ENCODE measurements at regions not wholly inside any gene's neighbourhood (a gene's known extent, or its start where the extent isn't known, plus 50 kb on each side); places are given as distances from the start of the nearest gene placed in this dataset.

- no peak overlapping the region for H3K27ac ChIP-seq (ENCODE audit: poor library complexity, severe bottlenecking)
- DNase-seq (ENCODE audit: low spot score) (no peak), ATAC-seq (ENCODE audit: low read depth) (no peak)
- H3K4me3 ChIP-seq (ENCODE audit: severe bottlenecking) = no peak overlapping the region
- H3K27me3 ChIP-seq (ENCODE audit: insufficient read depth, poor library complexity, severe bottlenecking) = peaks cover 17% of the 10 kb centered on the region
- TF ChIP-seq CTCF (IDR thresholded peaks at IDR 0.05; ENCODE audit: poor library complexity, severe bottlenecking) = no peak
- no peaks in the 10 kb centered on the region for H3K4me1 ChIP-seq (ENCODE audit: insufficient read depth, poor library complexity, severe bottlenecking)
- no peaks in the 10 kb centered on the region for H3K9me3 ChIP-seq (ENCODE audit: severe bottlenecking)
- H3K36me3 ChIP-seq (ENCODE audit: low read depth) = no peaks in the 10 kb centered on the region
These were observed 567.5 kb downstream of the ELAVL2 start for GRCh38 chr9:23258569-23258968.

- Histone ChIP-seq H3K27ac (ENCODE audit: poor library complexity, severe bottlenecking) (no peak overlapping the region), H3K4me3 (ENCODE audit: severe bottlenecking) (no peak overlapping the region), H3K4me1 (ENCODE audit: insufficient read depth, poor library complexity, severe bottlenecking) (no peaks in the 10 kb centered on the region), H3K36me3 (ENCODE audit: low read depth) (no peaks in the 10 kb centered on the region), H3K9me3 (ENCODE audit: severe bottlenecking) (no peaks in the 10 kb centered on the region), H3K27me3 (ENCODE audit: insufficient read depth, poor library complexity, severe bottlenecking) (peaks cover 17% of the 10 kb centered on the region)
- ATAC-seq (ENCODE audit: low read depth) (no peak), DNase-seq (ENCODE audit: low spot score) (no peak)
- no peak for TF ChIP-seq CTCF (IDR thresholded peaks at IDR 0.05; ENCODE audit: poor library complexity, severe bottlenecking)
These were observed 547.5 kb downstream of the ELAVL2 start for GRCh38 chr9:23278561-23278960.

- Histone ChIP-seq H3K4me3 (ENCODE audit: severe bottlenecking) (no peak overlapping the region), H3K27me3 (ENCODE audit: insufficient read depth, poor library complexity, severe bottlenecking) (peaks cover 37% of the 10 kb centered on the region), H3K27ac (ENCODE audit: poor library complexity, severe bottlenecking) (no peak overlapping the region), H3K4me1 (ENCODE audit: insufficient read depth, poor library complexity, severe bottlenecking) (no peaks in the 10 kb centered on the region), H3K36me3 (ENCODE audit: low read depth) (no peaks in the 10 kb centered on the region), H3K9me3 (ENCODE audit: severe bottlenecking) (no peaks in the 10 kb centered on the region)
- ATAC-seq (ENCODE audit: low read depth) = no peak
- TF ChIP-seq CTCF (IDR thresholded peaks at IDR 0.05; ENCODE audit: poor library complexity, severe bottlenecking) = no peak
- no peak for DNase-seq (ENCODE audit: low spot score)
These were observed 538.6 kb downstream of the ELAVL2 start for GRCh38 chr9:23287390-23287789.

- Histone ChIP-seq H3K27me3 (ENCODE audit: insufficient read depth, poor library complexity, severe bottlenecking) (peaks cover 47% of the 10 kb centered on the region), H3K27ac (ENCODE audit: poor library complexity, severe bottlenecking) (no peak overlapping the region), H3K9me3 (ENCODE audit: severe bottlenecking) (no peaks in the 10 kb centered on the region), H3K4me3 (ENCODE audit: severe bottlenecking) (no peak overlapping the region), H3K36me3 (ENCODE audit: low read depth) (no peaks in the 10 kb centered on the region), H3K4me1 (ENCODE audit: insufficient read depth, poor library complexity, severe bottlenecking) (no peaks in the 10 kb centered on the region)
- TF ChIP-seq CTCF (IDR thresholded peaks at IDR 0.05; ENCODE audit: poor library complexity, severe bottlenecking) = no peak
- DNase-seq (ENCODE audit: low spot score) (no peak), ATAC-seq (ENCODE audit: low read depth) (no peak)
These were observed 537.5 kb downstream of the ELAVL2 start for GRCh38 chr9:23288545-23288944.

- ATAC-seq (ENCODE audit: low read depth) (no peak), DNase-seq (ENCODE audit: low spot score) (no peak)
- H3K27me3 ChIP-seq (ENCODE audit: insufficient read depth, poor library complexity, severe bottlenecking) = peaks cover 54% of the 10 kb centered on the region
- H3K4me1 ChIP-seq (ENCODE audit: insufficient read depth, poor library complexity, severe bottlenecking) = no peaks in the 10 kb centered on the region
- no peak for TF ChIP-seq CTCF (IDR thresholded peaks at IDR 0.05; ENCODE audit: poor library complexity, severe bottlenecking)
- H3K4me3 ChIP-seq (ENCODE audit: severe bottlenecking) = no peak overlapping the region
- H3K9me3 ChIP-seq (ENCODE audit: severe bottlenecking) = no peaks in the 10 kb centered on the region
- H3K27ac ChIP-seq (ENCODE audit: poor library complexity, severe bottlenecking) = no peak overlapping the region
- no peaks in the 10 kb centered on the region for H3K36me3 ChIP-seq (ENCODE audit: low read depth)
These were observed 535.1 kb downstream of the ELAVL2 start for GRCh38 chr9:23290973-23291372.

Measured in RWPE2 (cell line).